ENCODE measurements at regions not wholly inside any gene's neighbourhood (a gene's known extent, or its start where the extent isn't known, plus 50 kb on each side); places are given as distances from the start of the nearest gene placed in this dataset.
"Not testable (repeated sequence)": the region's sequence is repeated elsewhere in the genome, so short reads cannot be mapped to it uniquely, and the experiment has no call there.

- DNase-seq: no peak
These were observed 76.7 kb upstream of the DRD5 start for GRCh38 chr4:9704551-9705332.

DNA sequence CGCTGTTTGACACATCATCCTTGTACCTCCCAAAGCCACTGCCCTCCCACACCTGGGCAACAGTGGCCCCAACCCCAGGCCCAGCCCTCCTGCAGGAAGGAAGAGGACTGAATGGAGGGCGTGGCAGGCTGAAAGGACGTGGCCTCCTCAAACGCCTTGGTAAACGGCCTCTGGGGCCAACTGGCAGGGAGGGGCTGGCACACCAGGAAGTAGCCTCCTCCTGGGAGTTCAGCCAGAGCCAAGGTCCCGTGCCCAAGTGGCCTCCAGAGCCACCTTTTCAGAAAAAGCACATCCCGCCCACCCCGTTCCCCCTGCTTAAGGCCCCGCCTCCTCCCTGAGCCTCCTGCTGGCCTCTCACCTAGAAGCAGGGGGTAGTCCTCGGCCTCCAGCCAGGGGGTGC lies 74.2 kb upstream of the DRD5 start:
- DNase-seq: not testable (repeated sequence)

- not testable (repeated sequence) for DNase-seq
These were observed 73.5 kb upstream of the DRD5 start for GRCh38 chr4:9707936-9708335.

GRCh38 chr4:9709724-9710123 lies 71.7 kb upstream of the DRD5 start:
- DNase-seq: no peak

DNA sequence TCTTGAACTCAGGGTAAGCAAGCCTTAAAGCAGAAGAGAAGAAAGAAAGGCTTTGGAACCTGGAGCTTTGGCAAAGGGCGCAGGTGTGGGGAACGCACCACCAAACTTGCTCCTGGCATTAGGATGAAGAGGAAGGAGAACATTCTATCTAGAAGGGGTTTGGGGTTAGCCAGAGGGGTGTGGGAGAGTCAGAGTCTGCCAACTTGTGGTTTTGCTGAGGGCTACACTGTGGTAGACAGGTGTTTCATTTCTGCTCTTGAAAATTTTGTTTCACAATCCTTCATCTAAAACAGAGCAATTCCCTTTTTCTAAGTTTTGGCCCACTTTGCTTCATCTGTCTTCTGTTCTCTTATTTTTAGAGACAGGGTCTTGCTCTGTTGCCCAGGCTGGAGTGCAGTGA lies 66.2 kb upstream of the DRD5 start:
- DNase-seq: not testable (repeated sequence)

DNA sequence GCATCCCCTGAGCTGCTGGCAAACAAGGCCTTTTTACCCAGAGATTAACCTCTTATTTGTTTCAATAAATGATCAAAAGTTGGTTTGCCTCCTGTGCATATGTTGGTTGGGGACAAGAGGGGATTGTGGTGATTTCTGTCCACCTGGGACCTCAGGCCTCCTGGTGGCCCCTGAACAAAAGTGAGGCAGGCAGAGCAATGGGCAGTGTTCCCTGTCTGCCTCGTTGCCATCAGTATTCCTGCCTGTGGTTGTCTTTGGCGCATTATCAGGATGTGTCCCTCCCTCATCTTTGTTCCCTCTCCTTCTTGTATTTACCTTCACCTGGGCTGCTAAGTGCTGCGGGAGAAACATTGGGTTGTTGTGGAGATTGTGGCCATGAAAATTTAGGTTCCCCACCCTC lies 65.3 kb upstream of the DRD5 start:
- no peak for DNase-seq

GRCh38 chr4:9718246-9718939 lies 63.0 kb upstream of the DRD5 start:
- not testable (repeated sequence) for DNase-seq

DNA sequence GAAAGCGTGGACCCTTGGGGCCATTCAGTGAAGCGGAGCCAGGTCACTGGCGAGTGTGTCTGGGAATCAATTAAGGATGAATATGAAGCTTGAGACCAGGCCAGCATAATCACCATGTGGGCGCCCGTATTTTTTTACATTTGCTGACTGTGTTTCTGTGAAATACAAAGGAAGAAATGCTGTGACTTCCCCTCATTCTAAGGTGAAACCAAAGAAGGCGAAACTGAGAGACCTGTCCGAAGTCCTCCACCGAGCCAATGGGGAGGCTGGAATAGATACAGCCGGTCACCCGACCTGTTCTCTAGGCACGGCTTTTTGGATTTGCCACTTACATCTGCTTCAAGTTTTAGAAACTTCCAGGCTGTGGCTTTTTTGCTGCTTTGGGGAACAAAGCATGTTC lies 59.3 kb upstream of the DRD5 start:
- DNase-seq: not testable (repeated sequence)

Data from stimulated activated CD4-positive, alpha-beta T cell treated with anti-CD3 and anti-CD28 coated beads, Interleukin-4, amount 100 ng/mL, for 1 hour (primary cell).